ENCODE measurements at regions not wholly inside any gene's neighbourhood (a gene's known extent, or its start where the extent isn't known, plus 50 kb on each side); places are given as distances from the start of the nearest gene placed in this dataset.

DNA sequence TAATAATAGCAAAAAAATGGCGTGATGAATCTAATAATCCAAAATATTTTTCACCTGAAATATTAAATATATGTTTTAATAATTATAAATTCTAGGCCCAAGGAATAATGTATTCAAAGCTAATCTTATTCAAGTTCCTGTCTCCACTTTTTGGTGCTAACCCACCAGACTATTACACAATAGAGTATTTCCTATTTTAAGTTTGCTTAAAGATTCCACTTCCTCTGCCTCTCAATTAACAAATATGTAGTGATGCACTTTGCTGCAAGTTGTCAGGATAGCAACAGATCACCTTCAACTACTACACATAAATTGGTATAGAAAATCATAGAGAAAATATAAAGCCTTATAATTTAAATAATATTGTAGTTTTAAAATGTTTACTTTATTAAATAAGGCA, 467.5 kb downstream of the C3orf38 start:
- no peak overlapping the region for H3K4me3 ChIP-seq (ENCODE audit: low read length)
- H3K9ac ChIP-seq (ENCODE audit: low read length): no peak overlapping the region
- H3F3A ChIP-seq (ENCODE audit: insufficient read depth, low read length): no peaks in the 10 kb centered on the region
- H3K9me3 ChIP-seq (replicated peaks; ENCODE audit: insufficient read depth, low read length): no peaks in the 10 kb centered on the region
- H3K4me2 ChIP-seq (ENCODE audit: low read depth, low read length): no peak overlapping the region
- no peaks in the 10 kb centered on the region for H4K20me1 ChIP-seq (ENCODE audit: insufficient read depth, low read length)
- DNase-seq: no peak
- no peaks in the 10 kb centered on the region for H3K27me3 ChIP-seq (replicated peaks; ENCODE audit: insufficient read depth, low read length)
- H3K27ac ChIP-seq (ENCODE audit: low read length): no peak overlapping the region
- H3K9me2 ChIP-seq (replicated peaks; ENCODE audit: insufficient read depth, low read length): no peaks in the 10 kb centered on the region
- TF ChIP-seq, protein P1, sequence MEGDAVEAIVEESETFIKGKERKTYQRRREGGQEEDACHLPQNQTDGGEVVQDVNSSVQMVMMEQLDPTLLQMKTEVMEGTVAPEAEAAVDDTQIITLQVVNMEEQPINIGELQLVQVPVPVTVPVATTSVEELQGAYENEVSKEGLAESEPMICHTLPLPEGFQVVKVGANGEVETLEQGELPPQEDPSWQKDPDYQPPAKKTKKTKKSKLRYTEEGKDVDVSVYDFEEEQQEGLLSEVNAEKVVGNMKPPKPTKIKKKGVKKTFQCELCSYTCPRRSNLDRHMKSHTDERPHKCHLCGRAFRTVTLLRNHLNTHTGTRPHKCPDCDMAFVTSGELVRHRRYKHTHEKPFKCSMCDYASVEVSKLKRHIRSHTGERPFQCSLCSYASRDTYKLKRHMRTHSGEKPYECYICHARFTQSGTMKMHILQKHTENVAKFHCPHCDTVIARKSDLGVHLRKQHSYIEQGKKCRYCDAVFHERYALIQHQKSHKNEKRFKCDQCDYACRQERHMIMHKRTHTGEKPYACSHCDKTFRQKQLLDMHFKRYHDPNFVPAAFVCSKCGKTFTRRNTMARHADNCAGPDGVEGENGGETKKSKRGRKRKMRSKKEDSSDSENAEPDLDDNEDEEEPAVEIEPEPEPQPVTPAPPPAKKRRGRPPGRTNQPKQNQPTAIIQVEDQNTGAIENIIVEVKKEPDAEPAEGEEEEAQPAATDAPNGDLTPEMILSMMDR (IDR thresholded peaks at IDR 0.05; ENCODE audit: low read length): no peak
- no peak for TF ChIP-seq EZH2phosphoT487 (IDR thresholded peaks at IDR 0.05; ENCODE audit: low read length)
- TF ChIP-seq EZH2 (optimal IDR thresholded peaks at IDR 0.05; ENCODE audit: low read depth, low read length): no peak
- no peaks in the 10 kb centered on the region for H3K79me2 ChIP-seq (ENCODE audit: low read length)
- H2AFZ ChIP-seq (ENCODE audit: low read length): no peak overlapping the region
- no peaks in the 10 kb centered on the region for H3K4me1 ChIP-seq (ENCODE audit: low read length)
- H3K36me3 ChIP-seq (replicated peaks; ENCODE audit: insufficient read depth, low read length): no peaks in the 10 kb centered on the region

DNA sequence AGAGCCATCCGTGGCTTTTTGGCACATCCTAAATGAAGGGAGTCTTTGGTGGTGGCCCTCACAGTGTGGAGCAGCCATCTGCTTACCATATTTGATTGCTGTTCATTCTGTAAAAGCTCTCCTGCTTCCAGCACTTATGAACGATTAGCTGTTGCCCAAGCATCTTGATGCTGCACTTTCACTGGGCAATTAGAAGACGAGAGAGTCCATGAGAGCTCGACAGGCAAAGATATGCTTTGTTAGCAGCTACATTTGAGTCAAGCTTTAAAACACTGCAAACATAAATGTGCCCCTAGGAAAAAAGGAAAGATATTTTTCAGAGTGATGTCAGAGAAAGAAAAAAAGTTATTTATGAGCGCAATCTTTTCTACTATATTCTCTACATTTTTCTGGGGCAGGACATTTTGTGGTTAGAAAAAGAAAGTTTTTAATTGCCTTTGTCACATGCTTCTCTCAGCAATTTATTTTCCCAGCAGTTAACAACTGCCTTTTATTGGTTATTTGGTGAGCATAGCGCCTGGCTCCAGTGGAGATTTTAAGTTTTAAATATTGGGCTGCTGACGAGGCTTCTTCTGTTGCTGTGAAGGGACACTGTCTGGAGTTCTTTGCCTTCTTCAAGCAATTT, 468.4 kb downstream of the C3orf38 start:
- Histone ChIP-seq H3K9me2 (replicated peaks; ENCODE audit: insufficient read depth, low read length) (no peaks in the 10 kb centered on the region), H2AFZ (ENCODE audit: low read length) (no peak overlapping the region), H3K4me2 (ENCODE audit: low read depth, low read length) (no peak overlapping the region), H3K9ac (ENCODE audit: low read length) (no peak overlapping the region), H3K27me3 (replicated peaks; ENCODE audit: insufficient read depth, low read length) (no peaks in the 10 kb centered on the region), H3K36me3 (replicated peaks; ENCODE audit: insufficient read depth, low read length) (no peaks in the 10 kb centered on the region), H3K79me2 (ENCODE audit: low read length) (no peaks in the 10 kb centered on the region), H3K27ac (ENCODE audit: low read length) (no peak overlapping the region), H3K9me3 (replicated peaks; ENCODE audit: insufficient read depth, low read length) (no peaks in the 10 kb centered on the region), H4K20me1 (ENCODE audit: insufficient read depth, low read length) (no peaks in the 10 kb centered on the region), H3F3A (ENCODE audit: insufficient read depth, low read length) (no peaks in the 10 kb centered on the region), H3K4me1 (ENCODE audit: low read length) (no peaks in the 10 kb centered on the region), H3K4me3 (ENCODE audit: low read length) (no peak overlapping the region)
- TF ChIP-seq, protein P1 (IDR thresholded peaks at IDR 0.05; ENCODE audit: low read length): no peak
- no peak for TF ChIP-seq EZH2phosphoT487 (IDR thresholded peaks at IDR 0.05; ENCODE audit: low read length)
- no peak for TF ChIP-seq EZH2 (optimal IDR thresholded peaks at IDR 0.05; ENCODE audit: low read depth, low read length)
- no peak for DNase-seq

DNA sequence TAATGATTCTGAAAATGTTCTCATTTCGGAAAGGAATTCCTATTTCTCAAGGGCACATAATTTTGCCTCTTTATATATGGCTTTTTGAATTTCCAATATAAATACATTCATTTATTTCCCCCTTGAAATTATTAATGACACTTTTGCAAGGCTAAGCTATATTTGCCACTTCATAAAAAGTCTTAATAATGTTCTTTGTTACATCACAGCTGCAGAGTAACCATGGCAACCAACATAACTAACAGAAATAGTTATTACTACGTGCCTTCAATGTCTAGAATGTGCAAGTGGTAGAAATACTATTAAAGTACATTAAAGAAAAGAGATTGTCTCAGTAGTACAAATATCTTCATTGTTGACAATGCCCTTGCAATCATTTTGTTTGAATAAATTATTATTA, 471.8 kb downstream of the C3orf38 start:
- no peak overlapping the region for H3K4me2 ChIP-seq (ENCODE audit: low read depth, low read length)
- no peak overlapping the region for H3K4me3 ChIP-seq (ENCODE audit: low read length)
- no peaks in the 10 kb centered on the region for H3K36me3 ChIP-seq (replicated peaks; ENCODE audit: insufficient read depth, low read length)
- no peaks in the 10 kb centered on the region for H3K4me1 ChIP-seq (ENCODE audit: low read length)
- no peak overlapping the region for H3K9ac ChIP-seq (ENCODE audit: low read length)
- H3K79me2 ChIP-seq (ENCODE audit: low read length): no peaks in the 10 kb centered on the region
- DNase-seq: no peak
- no peaks in the 10 kb centered on the region for H3F3A ChIP-seq (ENCODE audit: insufficient read depth, low read length)
- no peak overlapping the region for H3K27ac ChIP-seq (ENCODE audit: low read length)
- no peak overlapping the region for H2AFZ ChIP-seq (ENCODE audit: low read length)
- H3K9me3 ChIP-seq (replicated peaks; ENCODE audit: insufficient read depth, low read length): no peaks in the 10 kb centered on the region
- TF ChIP-seq EZH2phosphoT487 (IDR thresholded peaks at IDR 0.05; ENCODE audit: low read length) (no peak), EZH2 (optimal IDR thresholded peaks at IDR 0.05; ENCODE audit: low read depth, low read length) (no peak)
- TF ChIP-seq, protein P1 (IDR thresholded peaks at IDR 0.05; ENCODE audit: low read length): no peak
- no peaks in the 10 kb centered on the region for H3K27me3 ChIP-seq (replicated peaks; ENCODE audit: insufficient read depth, low read length)
- no peaks in the 10 kb centered on the region for H4K20me1 ChIP-seq (ENCODE audit: insufficient read depth, low read length)
- H3K9me2 ChIP-seq (replicated peaks; ENCODE audit: insufficient read depth, low read length): no peaks in the 10 kb centered on the region

All from MM.1S (cell line).